HFFc6 (cell line): ENCODE measurements at regions not wholly inside any gene's neighbourhood (a gene's known extent, or its start where the extent isn't known, plus 50 kb on each side); places are given as distances from the start of the nearest gene placed in this dataset.

ENCODE experiments used
- DNase-seq: peaks from one replicate; pipeline ENCODE4 v3.0.0-alpha.2; 2018
- H3K27ac Mint-ChIP-seq: 2 replicates; pipeline ENCODE4 v1.8.0; 2020; ENCODE audit warnings: mild to moderate bottlenecking, mixed read lengths
- H3K27me3 Mint-ChIP-seq: 2 replicates; pipeline ENCODE4 v1.8.0; 2021; ENCODE audit warnings: mild to moderate bottlenecking, moderate library complexity, mixed read lengths; ENCODE audit not compliant: insufficient read depth
- H3K36me3 Mint-ChIP-seq: 2 replicates; pipeline ENCODE4 v1.8.0; 2021; ENCODE audit warnings: low read depth, mixed read lengths
- H3K4me1 Mint-ChIP-seq: 2 replicates; pipeline ENCODE4 v1.8.0; 2020; ENCODE audit warnings: low read depth, mixed read lengths
- H3K4me3 Mint-ChIP-seq: 2 replicates; pipeline ENCODE4 v1.8.0; 2020; ENCODE audit warnings: mild to moderate bottlenecking, moderate library complexity, mixed read lengths
- H3K9me3 Mint-ChIP-seq: 2 replicates; pipeline ENCODE4 v1.8.0; 2020; ENCODE audit warnings: mild to moderate bottlenecking, mixed read lengths
- TF ChIP-seq, protein P1 (sequence below): fragments of 200-600 bp; sonication (generic); IDR thresholded peaks from 2 replicates; pipeline ENCODE4 v1.5.0; 2021; ENCODE audit warnings: antibody characterized with exemption, mild to moderate bottlenecking

DNA sequence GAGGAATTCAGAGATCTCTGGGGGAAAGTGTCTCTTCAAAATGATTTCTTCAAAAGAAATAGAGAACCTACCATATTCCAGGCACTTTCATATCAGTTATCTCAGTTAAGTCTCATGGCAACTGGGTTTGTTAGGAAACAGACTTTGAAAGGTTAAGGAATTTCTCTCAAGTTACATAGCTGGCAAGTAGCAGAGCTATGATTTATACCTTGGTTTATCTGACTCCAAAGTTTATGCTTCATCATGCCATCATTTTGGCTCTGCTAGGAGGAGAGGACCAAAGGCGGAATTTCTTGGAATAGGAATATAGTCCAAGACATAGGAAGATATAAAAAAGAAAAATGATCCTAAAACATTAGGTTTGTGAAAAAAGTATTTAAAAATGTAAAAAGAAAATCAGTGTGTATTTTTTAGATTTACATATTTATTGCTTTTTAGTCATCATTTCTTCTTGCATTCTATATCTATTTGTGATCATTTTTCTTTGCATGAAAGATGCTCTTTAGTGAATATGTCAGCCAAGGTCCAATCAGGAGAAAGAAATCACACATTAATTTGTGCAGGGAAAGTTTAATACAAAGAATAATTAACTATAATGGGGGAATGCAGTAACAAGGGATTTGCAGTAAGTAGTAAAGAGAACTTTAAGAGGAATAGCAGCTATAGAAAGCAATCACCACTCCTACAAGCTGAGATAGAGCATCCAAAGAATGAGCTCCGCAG is 199.1 kb upstream of the ZBED5 start:
- Mint-ChIP-seq H3K4me3 (no peak overlapping the region), H3K9me3 (peaks cover 5% of the 10 kb centered on the region), H3K27ac (no peak overlapping the region), H3K36me3 (0 out of 2 replicates have a peak, but pooled peaks cover 6% of the 10 kb centered on the region), H3K4me1 (no peaks in the 10 kb centered on the region), H3K27me3 (peaks cover 10% of the 10 kb centered on the region)
- TF ChIP-seq, protein P1, sequence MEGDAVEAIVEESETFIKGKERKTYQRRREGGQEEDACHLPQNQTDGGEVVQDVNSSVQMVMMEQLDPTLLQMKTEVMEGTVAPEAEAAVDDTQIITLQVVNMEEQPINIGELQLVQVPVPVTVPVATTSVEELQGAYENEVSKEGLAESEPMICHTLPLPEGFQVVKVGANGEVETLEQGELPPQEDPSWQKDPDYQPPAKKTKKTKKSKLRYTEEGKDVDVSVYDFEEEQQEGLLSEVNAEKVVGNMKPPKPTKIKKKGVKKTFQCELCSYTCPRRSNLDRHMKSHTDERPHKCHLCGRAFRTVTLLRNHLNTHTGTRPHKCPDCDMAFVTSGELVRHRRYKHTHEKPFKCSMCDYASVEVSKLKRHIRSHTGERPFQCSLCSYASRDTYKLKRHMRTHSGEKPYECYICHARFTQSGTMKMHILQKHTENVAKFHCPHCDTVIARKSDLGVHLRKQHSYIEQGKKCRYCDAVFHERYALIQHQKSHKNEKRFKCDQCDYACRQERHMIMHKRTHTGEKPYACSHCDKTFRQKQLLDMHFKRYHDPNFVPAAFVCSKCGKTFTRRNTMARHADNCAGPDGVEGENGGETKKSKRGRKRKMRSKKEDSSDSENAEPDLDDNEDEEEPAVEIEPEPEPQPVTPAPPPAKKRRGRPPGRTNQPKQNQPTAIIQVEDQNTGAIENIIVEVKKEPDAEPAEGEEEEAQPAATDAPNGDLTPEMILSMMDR: no peak
- DNase-seq: no peak

DNA sequence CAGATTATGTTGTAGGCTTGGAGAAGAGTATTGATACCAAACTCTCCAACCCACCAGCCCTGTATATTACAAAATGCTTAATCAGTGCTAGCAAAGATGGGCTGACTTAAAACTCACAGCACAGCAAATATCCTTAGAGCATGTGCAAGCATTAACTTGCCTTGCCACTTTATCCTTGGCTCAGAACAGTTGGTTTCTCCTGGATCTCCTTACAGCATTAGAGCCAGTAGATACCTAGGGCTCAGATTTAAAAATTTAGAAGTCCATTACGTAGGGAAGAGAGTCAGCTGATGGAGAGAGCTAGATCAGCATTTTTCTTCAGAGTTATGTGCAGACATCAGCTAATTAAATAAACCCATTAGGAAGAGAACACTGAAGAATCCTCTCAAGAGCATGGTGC is 198.5 kb upstream of the ZBED5 start:
- Mint-ChIP-seq H3K4me1 (no peaks in the 10 kb centered on the region), H3K4me3 (no peak overlapping the region), H3K36me3 (0 out of 2 replicates have a peak, but pooled peaks cover 6% of the 10 kb centered on the region), H3K27me3 (peaks cover 10% of the 10 kb centered on the region), H3K9me3 (peaks cover 5% of the 10 kb centered on the region), H3K27ac (no peak overlapping the region)
- TF ChIP-seq, protein P1: no peak
- DNase-seq: no peak

GRCh38 chr11:11047851-11048610 is 190.2 kb upstream of the ZBED5 start:
- H3K9me3 Mint-ChIP-seq: no peaks in the 10 kb centered on the region
- H3K4me1 Mint-ChIP-seq: no peaks in the 10 kb centered on the region
- H3K4me3 Mint-ChIP-seq: no peak overlapping the region
- no peaks in the 10 kb centered on the region for H3K36me3 Mint-ChIP-seq
- no peak for DNase-seq
- H3K27me3 Mint-ChIP-seq: peaks cover 32% of the 10 kb centered on the region
- TF ChIP-seq, protein P1: no peak
- H3K27ac Mint-ChIP-seq: no peak overlapping the region

GRCh38 chr11:11046781-11047180 is 188.9 kb upstream of the ZBED5 start:
- no peak overlapping the region for H3K27ac Mint-ChIP-seq
- no peak for DNase-seq
- H3K36me3 Mint-ChIP-seq: no peaks in the 10 kb centered on the region
- H3K4me3 Mint-ChIP-seq: no peak overlapping the region
- no peaks in the 10 kb centered on the region for H3K4me1 Mint-ChIP-seq
- H3K9me3 Mint-ChIP-seq: no peaks in the 10 kb centered on the region
- peaks cover 31% of the 10 kb centered on the region for H3K27me3 Mint-ChIP-seq
- TF ChIP-seq, protein P1: no peak

DNA sequence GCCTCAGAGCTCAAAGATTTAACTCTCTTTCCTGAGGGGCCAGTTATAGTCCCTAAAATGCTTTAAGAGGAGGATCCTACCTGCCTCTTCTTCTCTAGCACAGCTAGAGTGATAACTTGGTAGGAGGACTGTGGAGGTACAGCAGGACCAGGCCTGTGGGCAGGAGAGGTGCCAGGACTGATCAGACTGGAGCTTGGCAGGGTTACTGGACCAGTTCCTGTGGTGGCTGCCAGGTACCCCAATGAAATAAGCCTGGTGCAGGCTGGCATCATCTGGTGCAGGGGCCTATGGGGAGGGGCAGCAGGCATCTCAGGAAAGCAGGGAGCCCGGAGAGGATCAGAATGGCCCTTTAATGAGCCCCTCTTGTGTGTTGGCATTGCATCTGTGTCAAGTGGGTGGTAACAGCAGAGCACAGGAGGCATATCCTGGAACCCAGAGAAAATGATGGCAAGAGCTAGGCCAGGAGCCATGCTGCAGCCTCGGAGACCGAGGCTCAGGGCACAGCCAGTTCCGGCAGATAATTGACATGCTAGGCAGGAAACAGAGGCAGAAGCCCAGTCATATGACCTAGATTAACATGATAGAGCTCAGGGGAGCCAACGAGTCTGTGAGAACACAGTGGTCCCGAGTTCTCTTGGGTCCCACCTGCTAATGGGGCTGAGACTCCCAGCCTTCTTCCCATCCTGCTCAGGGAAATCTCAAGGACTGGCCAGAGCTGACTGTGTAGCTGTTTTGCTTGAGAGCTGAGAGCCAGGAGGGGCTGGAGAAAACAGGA is 187.5 kb upstream of the ZBED5 start:
- no peaks in the 10 kb centered on the region for H3K9me3 Mint-ChIP-seq
- TF ChIP-seq, protein P1: no peak
- H3K36me3 Mint-ChIP-seq: no peaks in the 10 kb centered on the region
- DNase-seq: no peak
- peaks cover 39% of the 10 kb centered on the region for H3K27me3 Mint-ChIP-seq
- no peak overlapping the region for H3K4me3 Mint-ChIP-seq
- no peak overlapping the region for H3K27ac Mint-ChIP-seq
- H3K4me1 Mint-ChIP-seq: peaks cover under 1% of the 10 kb centered on the region; the same call in 1 of the 2 replicates
